Stimulated activated CD8-positive, alpha-beta memory T cell treated with anti-CD3 and anti-CD28 coated beads, Interleukin-12 subunit alpha, Interleukin-12 subunit beta, amount 100 ng/mL, for 24 hours (primary cell): ENCODE measurements at regions not wholly inside any gene's neighbourhood (a gene's known extent, or its start where the extent isn't known, plus 50 kb on each side); places are given as distances from the start of the nearest gene placed in this dataset.
"Not testable (repeated sequence)": the region's sequence is repeated elsewhere in the genome, so short reads cannot be mapped to it uniquely, and the experiment has no call there.

ENCODE experiments used
- DNase-seq: peaks from one replicate; pipeline ENCODE4 v3.0.0-alpha.2; 2020; ENCODE audit errors: extremely low read depth

DNA sequence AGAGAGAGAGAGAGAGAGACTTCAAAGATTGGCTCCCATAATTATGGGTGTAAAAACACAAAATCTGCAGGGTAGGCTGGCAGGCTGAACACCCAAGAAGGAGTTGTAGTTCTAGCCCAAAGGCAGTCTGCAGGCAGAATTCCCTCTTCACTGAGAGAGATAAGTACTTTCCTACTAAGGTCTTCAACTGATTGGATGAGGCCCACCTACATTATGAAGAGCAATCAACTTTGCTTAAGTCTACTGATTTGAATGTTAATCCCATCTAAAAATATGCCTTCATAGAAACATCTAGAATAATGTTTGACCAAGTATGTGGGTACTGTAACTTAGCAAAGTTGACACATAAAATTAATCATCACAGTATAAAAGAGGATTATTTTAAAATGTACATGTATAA lies 949.7 kb downstream of the HACE1 start:
- no peak for DNase-seq

DNA sequence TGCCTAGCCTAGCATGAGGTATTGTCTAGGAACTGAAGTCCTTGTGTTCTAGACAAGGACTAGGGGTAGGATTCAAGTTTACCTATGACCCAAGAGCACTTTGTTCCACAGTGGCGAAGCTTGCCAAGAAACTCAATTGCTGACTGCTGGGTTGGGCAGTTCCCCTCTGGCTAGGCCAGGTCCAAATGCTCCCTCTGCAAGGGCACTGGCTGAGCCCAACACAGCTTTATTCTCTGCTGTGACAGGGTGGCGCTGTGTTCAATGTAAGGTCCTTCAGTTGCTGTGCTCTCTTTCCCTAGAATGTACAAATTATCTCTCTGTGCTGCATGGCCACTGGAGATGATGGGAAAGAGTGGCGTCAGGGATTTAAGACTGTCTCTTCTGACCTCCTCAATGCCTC lies 950.8 kb downstream of the HACE1 start:
- DNase-seq: no peak

DNA sequence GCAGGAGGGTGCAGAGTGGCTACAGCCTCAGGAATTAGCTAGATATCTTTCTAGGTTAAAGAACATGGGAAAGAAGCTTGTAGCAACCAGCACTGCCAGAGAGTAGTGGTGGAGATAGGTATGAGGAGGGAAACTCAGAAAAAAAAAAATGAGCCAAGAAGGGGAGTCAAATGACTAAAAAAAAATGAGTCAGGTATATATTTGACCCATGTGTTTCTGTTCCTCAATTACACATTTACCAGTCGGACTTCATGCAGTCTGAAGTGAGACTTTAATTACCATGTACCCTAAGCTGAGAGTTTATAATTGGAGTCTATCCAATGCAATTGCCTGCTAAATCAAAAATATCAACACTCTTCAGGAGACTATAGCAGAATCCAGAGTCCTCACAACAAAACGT lies 964.6 kb downstream of the HACE1 start:
- no peak for DNase-seq

DNA sequence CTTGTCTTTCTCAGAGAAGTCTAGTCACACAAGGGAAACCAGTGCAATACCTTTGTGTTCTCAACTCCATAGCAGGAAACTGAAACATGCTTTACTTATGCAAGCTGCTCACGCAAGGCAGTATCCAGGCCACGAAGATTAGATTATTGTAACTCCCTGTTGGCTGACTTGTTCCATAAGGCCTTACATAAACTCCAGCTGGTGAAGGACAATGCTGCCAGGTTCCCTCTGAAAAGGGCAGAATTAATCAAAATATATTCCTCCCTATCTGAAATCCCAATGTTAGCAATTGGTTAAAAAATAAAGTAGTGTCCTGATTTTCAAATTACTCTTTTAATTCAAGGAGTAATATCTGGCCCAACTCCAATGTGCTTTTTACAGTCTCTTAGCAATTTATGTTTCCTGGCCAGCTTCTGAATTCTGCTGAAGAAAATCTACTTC lies 966.6 kb downstream of the HACE1 start:
- DNase-seq: no peak

DNA sequence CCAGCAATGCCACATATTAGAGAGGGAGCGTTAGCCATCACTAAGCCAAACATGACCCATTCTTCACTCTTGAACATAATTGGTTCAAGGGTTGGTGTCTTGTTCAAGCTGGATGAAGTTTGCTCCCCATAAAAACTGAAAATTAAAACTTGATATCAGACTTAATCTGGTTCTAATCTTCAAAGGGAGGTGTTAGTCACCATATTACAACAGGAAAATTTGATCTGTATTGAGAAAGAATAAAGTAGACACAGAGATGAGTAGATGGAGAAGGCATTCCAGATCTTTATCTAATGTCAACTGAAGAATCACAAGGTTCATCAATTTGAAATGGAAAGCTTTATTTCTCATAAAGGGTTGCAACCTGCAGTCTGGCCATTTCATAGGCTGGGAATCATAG lies 972.8 kb downstream of the HACE1 start:
- DNase-seq: no peak

DNA sequence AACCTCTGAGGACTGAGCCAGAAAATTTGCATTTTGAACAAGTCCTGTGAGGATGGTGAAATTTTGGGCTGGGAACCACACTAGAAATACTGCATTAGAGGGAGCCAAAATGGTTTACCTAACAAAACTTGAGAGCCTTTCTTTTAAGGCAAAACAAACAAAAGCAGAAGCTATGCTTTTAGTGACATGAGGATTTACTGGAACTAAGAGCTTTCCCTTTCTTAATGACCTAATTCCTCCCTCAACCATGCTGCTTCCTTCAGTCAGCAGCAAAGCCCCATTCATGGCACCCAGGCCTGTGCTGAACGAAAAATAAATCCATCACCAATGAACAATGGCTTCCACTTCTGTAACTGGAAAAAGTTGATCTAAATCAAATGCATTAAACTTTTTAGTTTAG lies 974.3 kb downstream of the HACE1 start:
- DNase-seq: no peak

DNA sequence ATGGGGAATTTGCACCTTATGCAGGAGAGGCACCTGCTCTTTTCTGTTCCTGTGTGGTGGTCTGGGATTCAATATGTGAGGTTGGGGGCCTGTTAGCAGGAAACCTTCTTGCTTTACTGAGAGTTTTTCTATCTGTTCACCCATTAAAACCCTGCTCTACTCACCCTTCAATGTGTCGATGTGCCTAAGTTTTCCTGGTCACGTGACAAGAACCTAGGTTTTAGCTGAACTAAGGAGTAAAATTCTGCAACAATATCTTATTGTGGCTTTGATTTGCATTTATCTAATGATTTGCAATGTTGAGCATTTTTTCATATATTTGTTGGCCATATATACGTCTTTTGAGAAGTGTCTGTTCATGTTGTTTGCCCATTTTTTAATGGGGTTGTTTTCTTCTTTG lies 979.9 kb downstream of the HACE1 start:
- no peak for DNase-seq

DNA sequence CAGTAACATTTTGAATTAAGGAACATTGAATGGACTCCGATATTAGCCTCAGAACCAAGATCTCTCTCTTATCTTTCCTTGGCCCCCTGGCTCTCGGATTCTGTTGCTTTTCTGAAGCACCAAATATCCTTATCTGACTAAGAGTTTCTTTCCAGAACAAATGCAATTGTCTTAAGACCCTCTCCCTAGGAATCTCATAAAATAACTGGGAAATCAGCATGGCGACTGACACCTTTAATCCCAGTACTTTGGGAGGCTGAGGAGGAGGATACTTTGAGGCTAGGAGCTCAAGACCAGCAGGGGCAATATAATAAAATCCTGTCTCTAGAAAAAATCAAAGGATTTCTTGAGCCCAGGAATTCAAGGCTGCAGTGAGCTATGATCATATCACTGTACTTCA lies 984.5 kb downstream of the HACE1 start:
- DNase-seq: no peak

DNA sequence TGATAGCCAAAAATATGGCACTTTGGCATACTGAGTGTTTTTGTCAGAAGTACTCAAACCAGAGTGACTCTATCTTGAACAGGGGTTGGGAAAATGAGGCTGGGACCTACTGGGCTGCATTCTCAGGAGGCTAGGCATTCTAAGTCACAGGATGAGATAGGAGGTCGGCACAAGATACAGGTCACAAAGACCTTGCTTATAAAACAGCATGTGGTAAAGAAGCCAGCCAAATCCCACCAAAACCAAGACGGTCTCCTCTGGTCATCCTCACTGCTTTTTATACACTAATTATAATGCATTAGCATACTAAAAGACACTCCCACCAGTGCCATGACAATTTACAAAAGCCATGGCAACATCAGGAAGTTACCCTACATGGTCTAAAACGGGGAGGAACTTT lies 985.1 kb downstream of the HACE1 start:
- DNase-seq: no peak

DNA sequence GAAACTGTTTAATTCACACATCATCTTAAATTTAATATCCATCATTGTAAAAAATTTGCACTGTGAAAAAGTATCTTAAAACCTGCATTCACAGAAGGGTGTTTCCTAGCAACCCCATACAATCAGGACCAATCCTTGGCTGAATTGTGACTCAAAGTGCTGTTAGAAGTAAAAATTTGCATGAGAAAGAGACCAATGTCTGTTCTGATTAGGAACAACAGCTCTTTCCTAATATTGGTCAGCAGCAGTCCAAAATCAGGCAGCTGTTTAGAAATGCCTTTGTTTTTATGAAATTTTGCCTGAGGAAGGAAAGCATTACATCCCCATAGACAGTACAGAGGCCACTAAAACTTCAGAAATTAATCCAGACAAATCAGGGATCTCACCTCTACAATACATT lies 987.0 kb downstream of the HACE1 start:
- no peak for DNase-seq

DNA sequence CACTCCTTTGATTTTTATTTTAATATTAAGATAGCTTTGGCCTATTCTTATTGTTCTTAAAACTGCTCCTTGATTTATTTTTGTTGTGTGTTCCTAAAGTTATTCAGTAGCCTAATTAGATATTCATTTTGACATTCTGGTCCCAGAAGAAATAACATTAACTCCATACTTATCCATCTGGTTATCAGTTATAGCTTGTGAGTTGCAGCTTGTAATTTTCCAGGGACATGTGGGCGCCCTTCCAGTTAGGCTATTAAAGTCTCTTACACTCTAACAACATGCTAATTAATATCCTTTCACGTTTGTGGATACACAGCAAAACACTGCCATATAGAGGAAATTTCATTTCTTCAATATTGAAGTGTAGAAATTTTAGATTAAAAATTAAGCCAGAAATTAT lies 987.5 kb downstream of the HACE1 start:
- DNase-seq: no peak

DNA sequence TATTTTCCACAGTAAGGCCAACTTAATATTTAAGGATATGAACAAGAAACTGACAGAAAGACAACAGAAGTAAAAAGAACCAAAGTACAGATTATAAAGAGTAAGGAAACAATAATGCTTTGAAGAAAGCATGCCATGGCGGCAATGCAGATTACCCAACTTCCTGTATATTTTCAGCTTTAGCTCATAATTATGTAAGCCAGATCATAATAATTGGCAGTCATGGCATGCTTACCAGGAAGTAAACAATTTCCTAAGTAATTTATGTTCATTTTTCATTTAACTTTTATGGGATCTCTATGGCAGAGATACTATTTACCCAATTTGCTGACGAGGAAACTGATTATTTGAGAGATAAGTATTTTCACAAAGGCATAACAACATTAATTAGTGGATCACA lies 988.7 kb downstream of the HACE1 start:
- DNase-seq: no peak

DNA sequence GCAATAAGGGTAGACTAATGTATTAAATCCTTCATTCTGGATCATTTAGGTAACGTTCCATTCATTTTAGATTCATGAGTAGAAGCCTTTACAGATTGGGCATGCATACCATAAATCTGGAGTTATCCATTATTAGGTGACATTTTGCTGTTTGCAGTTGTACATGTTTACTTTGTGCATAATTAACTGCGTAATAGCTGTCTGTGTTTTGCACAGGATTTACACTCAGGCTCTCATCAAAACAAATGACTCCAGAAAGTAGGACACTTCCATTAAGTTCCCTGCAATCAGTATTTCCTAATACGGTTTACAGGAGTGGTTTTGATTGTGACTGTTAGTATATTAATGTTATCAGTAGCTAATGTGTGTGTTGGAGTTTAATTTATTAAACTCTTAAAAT lies 997.4 kb downstream of the HACE1 start:
- no peak for DNase-seq

DNA sequence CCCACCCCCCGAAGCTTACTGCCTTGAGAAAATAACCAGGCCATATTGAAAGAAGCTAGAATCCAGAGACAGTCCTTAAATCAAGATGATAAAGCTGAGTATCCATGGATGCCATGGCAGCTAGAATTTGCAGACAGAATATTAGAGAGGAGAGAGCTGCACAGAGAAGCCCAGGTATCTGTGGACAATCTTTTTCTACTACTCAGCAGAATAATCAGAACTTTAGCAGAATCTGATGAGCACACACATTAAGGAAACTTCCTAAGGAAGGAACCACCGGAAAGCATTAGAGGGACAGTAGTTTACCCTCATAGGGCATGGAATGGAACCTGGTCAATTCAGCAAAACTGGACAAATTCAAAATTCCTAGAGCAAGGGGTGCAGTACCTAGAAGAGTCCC lies 1001.7 kb downstream of the HACE1 start:
- no peak for DNase-seq

DNA sequence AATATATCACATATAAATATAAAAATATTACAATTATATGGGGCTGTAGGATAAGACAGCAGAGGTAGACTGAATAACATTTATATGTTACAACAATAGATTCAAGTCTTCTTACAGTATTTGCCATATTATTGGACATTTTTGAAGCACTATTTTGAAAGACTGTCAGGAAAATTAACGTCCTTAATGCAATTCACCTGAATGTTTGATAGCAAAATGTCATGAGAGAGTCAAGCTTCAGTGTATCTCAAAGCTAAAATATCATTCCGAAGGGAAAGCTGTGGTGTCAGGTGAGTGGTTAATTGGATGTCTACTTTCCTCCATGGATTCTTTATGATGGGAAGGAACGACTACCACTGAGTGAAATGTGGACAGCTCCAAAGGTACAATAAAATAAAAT lies 1004.0 kb downstream of the HACE1 start:
- no peak for DNase-seq

DNA sequence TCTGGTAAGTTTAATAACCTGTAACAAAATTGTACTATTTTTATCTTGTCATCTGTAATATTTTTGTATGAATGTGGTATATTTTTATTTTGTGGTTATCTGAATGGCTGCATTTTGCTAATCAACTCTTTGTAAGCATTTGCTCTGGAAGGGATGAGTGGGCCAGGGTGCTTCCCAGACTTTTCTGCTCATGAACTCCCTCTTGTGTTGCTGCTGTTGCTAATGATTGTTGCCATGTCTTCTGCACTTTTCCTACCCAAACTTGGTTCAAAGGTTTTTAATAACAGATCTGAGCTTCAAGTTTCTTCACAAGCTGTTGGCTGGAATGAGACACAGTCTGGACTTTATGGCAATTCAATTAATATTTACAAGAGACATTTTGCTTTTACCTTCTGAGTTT lies 1005.7 kb downstream of the HACE1 start:
- no peak for DNase-seq

DNA sequence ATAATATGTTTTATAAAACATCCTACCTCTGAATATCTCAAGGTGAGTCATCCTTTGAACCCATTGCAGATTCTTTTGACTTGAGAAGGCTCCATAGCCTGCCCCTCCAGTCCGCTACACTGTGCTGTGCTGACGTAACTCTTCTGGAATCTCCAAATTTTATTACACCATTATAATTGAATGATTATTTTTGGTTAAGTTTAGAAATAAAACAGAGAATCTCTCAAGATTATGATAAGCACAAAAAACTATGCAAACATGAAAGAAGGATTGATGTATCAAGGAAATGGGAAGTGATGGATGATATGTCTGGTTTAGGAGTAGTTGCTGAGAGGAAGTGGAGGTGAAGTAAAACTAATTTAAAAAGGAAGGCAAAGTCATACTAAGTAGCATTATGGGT lies 1021.3 kb downstream of the HACE1 start:
- no peak for DNase-seq

DNA sequence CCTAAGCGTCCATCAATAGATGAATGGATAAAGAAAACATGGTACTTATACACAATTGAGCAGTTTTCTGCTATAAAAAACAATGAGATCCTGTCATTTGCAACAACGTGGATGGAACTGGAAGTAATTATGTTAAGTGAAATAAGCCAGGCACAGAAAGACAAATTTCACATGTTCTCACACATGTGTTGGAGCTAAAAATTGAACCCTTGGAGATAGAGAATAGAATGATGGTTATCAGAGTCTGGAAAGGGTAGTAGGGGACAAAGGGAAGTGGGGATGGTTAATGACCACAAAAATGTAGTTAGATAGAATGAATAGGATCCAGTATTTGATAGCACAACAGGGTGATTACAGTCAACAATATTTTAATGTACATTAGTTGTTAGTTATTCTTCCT lies 1033.5 kb downstream of the HACE1 start:
- no peak for DNase-seq

DNA sequence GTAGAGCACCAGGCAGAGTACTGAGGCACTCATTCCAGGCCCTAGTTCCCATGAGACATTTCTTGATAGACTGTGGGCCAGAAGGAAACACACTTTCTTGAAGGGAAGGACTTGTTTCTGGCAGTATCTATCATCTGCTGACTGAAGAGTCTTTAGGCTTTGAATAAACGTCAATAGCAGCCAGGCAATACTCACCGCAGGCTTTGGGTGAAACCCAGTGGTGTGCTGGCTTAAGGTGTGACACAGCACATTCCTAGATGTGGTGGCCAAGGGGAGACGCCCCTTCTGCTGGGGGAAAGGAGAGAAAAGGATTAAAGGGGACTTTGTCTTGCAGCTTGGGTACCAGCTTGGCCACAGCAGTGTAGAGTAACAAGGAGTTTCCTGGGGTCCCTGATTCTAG lies 1039.6 kb downstream of the HACE1 start:
- no peak for DNase-seq

DNA sequence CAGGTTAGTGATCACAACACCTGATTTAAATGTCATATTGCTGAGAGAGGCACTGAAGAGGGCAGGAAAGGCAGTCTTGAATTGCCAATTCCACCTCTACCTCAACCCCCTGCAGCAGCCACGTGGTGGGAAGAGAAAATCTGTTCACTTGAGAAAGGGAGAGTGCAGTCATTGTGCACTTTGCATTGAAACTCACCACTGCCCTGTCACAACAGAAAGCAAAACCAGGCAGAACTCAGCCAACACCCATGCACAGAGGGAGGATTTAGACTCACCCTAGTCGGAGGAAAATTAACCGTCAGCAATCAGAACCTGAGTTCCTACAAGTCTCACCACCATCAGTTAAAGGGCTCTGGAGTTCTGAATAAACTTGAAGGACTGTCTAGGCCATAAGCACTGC lies 1040.2 kb downstream of the HACE1 start:
- no peak for DNase-seq

DNA sequence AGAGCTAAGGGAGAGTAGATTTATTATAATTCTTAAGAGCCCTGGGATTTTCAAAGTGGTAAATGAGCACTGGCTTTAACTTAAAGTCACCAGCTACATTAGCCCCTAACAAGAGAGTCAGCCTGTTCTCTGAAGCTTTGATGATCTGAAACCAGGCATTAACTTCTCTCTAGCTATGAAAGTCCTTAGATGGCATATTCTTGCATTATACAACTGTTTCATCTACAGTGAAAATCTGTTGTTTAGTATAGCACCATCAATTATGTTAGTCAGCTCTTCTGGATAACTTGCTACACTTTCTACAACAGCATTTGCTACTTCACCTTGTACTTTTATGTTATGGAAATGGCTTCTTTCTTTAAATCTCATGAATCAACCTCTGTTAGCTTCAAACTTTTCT lies 1046.7 kb downstream of the HACE1 start:
- no peak for DNase-seq

DNA sequence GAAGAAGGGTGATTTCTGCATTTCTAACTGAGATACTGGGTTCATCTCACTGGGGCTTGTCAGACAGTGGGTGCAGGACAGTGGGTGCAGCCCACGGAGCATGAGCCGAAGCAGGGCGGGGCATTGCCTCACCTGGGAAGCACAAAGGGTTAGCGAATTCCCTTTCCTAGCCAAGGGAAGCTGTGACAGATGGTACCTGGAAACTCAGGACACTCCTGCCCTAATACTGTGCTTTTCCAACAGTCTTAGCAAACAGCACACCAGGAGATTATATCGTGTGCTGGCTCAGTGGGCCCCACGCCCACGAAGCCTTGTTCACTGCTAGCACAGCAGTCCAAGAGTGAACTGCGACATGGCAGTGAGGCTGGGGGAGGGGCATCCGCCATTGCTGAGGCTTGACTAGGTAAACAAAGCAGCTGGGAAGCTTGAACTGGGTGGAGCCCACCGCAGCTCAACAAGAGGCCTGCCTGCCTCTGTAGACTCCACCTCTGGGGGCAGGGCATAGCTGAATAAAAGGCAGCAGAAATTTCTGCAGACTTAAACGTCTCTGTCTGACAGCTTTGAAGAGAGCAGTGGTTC lies 1057.7 kb downstream of the HACE1 start:
- not testable (repeated sequence) for DNase-seq

DNA sequence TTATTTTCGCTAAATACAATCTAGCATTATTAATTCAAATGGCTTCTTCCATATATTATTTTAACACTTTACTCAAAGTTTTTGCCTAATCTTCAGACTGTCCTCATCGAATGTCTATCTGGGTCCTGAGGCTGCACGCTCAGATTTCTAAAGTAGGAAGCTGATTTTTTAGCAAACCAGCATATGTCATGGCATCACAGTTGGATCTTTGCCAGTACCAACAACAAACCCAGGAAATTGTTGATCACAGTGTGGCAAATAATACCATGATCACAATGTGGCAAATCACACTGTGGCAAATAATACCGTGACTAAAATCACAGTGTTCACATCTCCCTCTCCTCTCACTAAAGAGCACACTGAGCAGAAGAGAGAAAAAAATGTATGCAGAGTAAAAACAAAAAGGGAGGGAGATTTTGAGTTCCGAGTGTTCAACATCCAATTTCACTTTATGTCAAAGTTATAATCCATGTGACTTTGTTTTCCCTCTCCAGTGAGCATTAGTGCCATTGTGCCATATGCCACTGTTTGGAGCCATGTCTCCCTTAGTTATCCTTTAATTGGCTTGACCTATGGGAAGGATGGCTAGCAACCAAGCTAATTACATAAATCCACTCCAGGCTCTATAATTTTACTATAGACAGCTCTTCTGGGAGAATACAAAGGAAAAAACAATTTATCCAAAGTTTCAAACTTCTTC lies 1059.6 kb downstream of the HACE1 start:
- no peak for DNase-seq

DNA sequence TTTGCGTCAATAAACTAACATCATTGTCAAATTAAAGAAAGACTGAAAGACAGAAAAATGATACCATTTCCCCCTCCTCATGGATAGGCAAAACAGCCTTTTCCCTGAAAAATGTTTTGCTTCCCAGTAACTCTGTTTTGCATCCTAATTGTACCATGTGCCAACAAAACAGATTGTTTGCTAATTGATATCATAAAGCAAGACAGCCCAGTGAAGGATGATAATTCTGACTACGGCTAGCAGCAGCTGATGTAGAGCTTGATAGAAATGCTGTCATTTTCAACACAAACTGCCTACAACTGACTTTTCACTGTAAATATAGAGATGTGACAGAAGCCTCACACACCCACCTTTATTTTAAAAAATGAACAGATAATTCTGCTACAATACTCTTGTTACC lies 1061.6 kb downstream of the HACE1 start:
- DNase-seq: no peak
